Fibroblast of skin of right biceps (primary cell): ENCODE measurements at regions not wholly inside any gene's neighbourhood (a gene's known extent, or its start where the extent isn't known, plus 50 kb on each side); places are given as distances from the start of the nearest gene placed in this dataset.
A peak's percentile ranks its signal among the peaks of the same experiment; 100 is the strongest.

Source experiments
- DNase-seq: peaks from one replicate; pipeline ENCODE4 v3.0.0-alpha.2; 2013

GRCh38 chr20:60215816-60216730 is 257.9 kb downstream of the CDH26 start:
- DNase-seq, result no peak

- no peak for DNase-seq
These were observed 261.0 kb downstream of the CDH26 start for GRCh38 chr20:60219231-60219630.

- DNase-seq, result peak; percentile 48
These were observed 261.9 kb downstream of the CDH26 start for GRCh38 chr20:60219984-60220562.

- no peak for DNase-seq
These were observed 262.5 kb downstream of the CDH26 start for GRCh38 chr20:60220706-60221105.

- DNase-seq, result no peak
These were observed 263.4 kb downstream of the CDH26 start for GRCh38 chr20:60221593-60221992.

GRCh38 chr20:60222497-60222896 is 264.3 kb downstream of the CDH26 start:
- no peak for DNase-seq

- no peak for DNase-seq
These were observed 265.0 kb downstream of the CDH26 start for GRCh38 chr20:60223174-60223573.

- DNase-seq, result peak; percentile 31
These were observed 266.7 kb downstream of the CDH26 start for GRCh38 chr20:60224914-60225313.

GRCh38 chr20:60228255-60228654 is 270.0 kb downstream of the CDH26 start:
- DNase-seq, result no peak

GRCh38 chr20:60232380-60232779 is 274.2 kb downstream of the CDH26 start:
- DNase-seq, result no peak

- peak; percentile 76 for DNase-seq
These were observed 274.9 kb downstream of the CDH26 start for GRCh38 chr20:60233018-60233630.

- no peak for DNase-seq
These were observed 278.4 kb downstream of the CDH26 start for GRCh38 chr20:60236613-60237012.

GRCh38 chr20:60237981-60238380 is 279.8 kb downstream of the CDH26 start:
- DNase-seq, result no peak

- DNase-seq, result peak; percentile 54
These were observed 280.9 kb downstream of the CDH26 start for GRCh38 chr20:60238992-60239660.

GRCh38 chr20:60239956-60240355 is 281.7 kb downstream of the CDH26 start:
- no peak for DNase-seq

GRCh38 chr20:60240415-60240814 is 282.2 kb downstream of the CDH26 start:
- DNase-seq, result no peak

GRCh38 chr20:60240986-60241385 is 282.8 kb downstream of the CDH26 start:
- no peak for DNase-seq

GRCh38 chr20:60242836-60243505 is 284.7 kb downstream of the CDH26 start:
- DNase-seq, result peak; percentile 86

- no peak for DNase-seq
These were observed 286.3 kb downstream of the CDH26 start for GRCh38 chr20:60244373-60245146.

GRCh38 chr20:60246751-60247150 is 288.5 kb downstream of the CDH26 start:
- no peak for DNase-seq

GRCh38 chr20:60249436-60249835 is 291.2 kb downstream of the CDH26 start:
- DNase-seq, result peak; percentile 99

- peak; percentile 36 for DNase-seq
These were observed 292.0 kb downstream of the CDH26 start for GRCh38 chr20:60250251-60250650.
